ENCODE measurements at regions not wholly inside any gene's neighbourhood (a gene's known extent, or its start where the extent isn't known, plus 50 kb on each side); places are given as distances from the start of the nearest gene placed in this dataset.
A peak's percentile ranks its signal among the peaks of the same experiment; 100 is the strongest.

DNA sequence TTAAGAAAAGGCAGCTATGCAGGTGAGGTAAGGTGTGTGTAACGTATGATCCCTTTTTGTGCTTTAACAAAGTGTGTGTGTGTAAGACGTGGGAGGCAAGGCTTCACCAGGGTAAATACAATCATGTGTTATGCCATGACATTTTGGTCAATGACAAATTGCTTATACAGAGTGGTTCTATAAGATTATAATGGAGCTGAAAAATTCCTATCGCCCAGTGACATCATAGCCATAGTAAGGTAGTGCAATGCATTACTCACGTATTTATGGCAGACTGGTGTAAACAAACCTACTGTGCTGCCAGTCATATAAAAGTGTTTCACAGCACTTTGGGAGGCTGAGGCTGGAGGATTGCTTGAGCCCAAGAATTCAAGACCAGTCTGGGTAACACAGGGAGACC is 60.2 kb upstream of the LCTL start:
- TF ChIP-seq SIN3A (IDR thresholded peaks at IDR 0.05; ENCODE audit: borderline replicate concordance, insufficient read depth, low read length) (no peak), TAF1 (IDR thresholded peaks at IDR 0.05; ENCODE audit: borderline replicate concordance, insufficient read depth, low read length) (no peak), POLR2AphosphoS5 (IDR thresholded peaks at IDR 0.05; ENCODE audit: low read depth, low read length) (no peak), REST (IDR thresholded peaks at IDR 0.05; ENCODE audit: insufficient read depth in 1 of 2, low read depth in 2 of 2, low read length in 2 of 2) (no peak), FOXP2 (optimal IDR thresholded peaks at IDR 0.05; ENCODE audit: borderline replicate concordance, extremely low read depth, extremely low read length, insufficient read depth) (no peak)

- TF ChIP-seq FOXP2 (optimal IDR thresholded peaks at IDR 0.05; ENCODE audit: borderline replicate concordance, extremely low read depth, extremely low read length, insufficient read depth) (no peak), REST (IDR thresholded peaks at IDR 0.05; ENCODE audit: insufficient read depth in 1 of 2, low read depth in 2 of 2, low read length in 2 of 2) (peak in 1 of 2 experiments; percentile 47; a peak in 1 of 4 replicates), POLR2AphosphoS5 (IDR thresholded peaks at IDR 0.05; ENCODE audit: low read depth, low read length) (no peak), TAF1 (IDR thresholded peaks at IDR 0.05; ENCODE audit: borderline replicate concordance, insufficient read depth, low read length) (no peak), SIN3A (IDR thresholded peaks at IDR 0.05; ENCODE audit: borderline replicate concordance, insufficient read depth, low read length) (no peak)
Measured at GRCh38 chr15:66628976-66629723, 63.4 kb upstream of the LCTL start.

- TF ChIP-seq SIN3A (IDR thresholded peaks at IDR 0.05; ENCODE audit: borderline replicate concordance, insufficient read depth, low read length), result no peak
- TF ChIP-seq POLR2AphosphoS5 (IDR thresholded peaks at IDR 0.05; ENCODE audit: low read depth, low read length), result no peak
- TF ChIP-seq FOXP2 (optimal IDR thresholded peaks at IDR 0.05; ENCODE audit: borderline replicate concordance, extremely low read depth, extremely low read length, insufficient read depth), result no peak
- no peak for TF ChIP-seq REST (IDR thresholded peaks at IDR 0.05; ENCODE audit: insufficient read depth in 1 of 2, low read depth in 2 of 2, low read length in 2 of 2)
- no peak for TF ChIP-seq TAF1 (IDR thresholded peaks at IDR 0.05; ENCODE audit: borderline replicate concordance, insufficient read depth, low read length)
Measured at GRCh38 chr15:66629817-66630576, 64.2 kb upstream of the LCTL start.

GRCh38 chr15:66630801-66631351 is 65.1 kb upstream of the LCTL start:
- no peak for TF ChIP-seq REST (IDR thresholded peaks at IDR 0.05; ENCODE audit: insufficient read depth in 1 of 2, low read depth in 2 of 2, low read length in 2 of 2)
- TF ChIP-seq FOXP2 (optimal IDR thresholded peaks at IDR 0.05; ENCODE audit: borderline replicate concordance, extremely low read depth, extremely low read length, insufficient read depth), result no peak
- no peak for TF ChIP-seq POLR2AphosphoS5 (IDR thresholded peaks at IDR 0.05; ENCODE audit: low read depth, low read length)
- no peak for TF ChIP-seq TAF1 (IDR thresholded peaks at IDR 0.05; ENCODE audit: borderline replicate concordance, insufficient read depth, low read length)
- no peak for TF ChIP-seq SIN3A (IDR thresholded peaks at IDR 0.05; ENCODE audit: borderline replicate concordance, insufficient read depth, low read length)
